GM12875 (cell line): ENCODE measurements at regions not wholly inside any gene's neighbourhood (a gene's known extent, or its start where the extent isn't known, plus 50 kb on each side); places are given as distances from the start of the nearest gene placed in this dataset.
"Not testable (repeated sequence)": the region's sequence is repeated elsewhere in the genome, so short reads cannot be mapped to it uniquely, and the experiment has no call there.

Experiments
- H3K4me3 ChIP-seq: one replicate; pipeline ENCODE4 v1.5.1; 2011; ENCODE audit warnings: low read depth, low read length, control low read depth
- TF ChIP-seq, protein P1 (sequence below): IDR thresholded peaks from 2 replicates; pipeline ENCODE4 v1.5.1; 2011; ENCODE audit warnings: low read depth, mild to moderate bottlenecking, control low read depth, inconsistent platforms, low read length, moderate library complexity, borderline replicate concordance; ENCODE audit not compliant: insufficient read depth

DNA sequence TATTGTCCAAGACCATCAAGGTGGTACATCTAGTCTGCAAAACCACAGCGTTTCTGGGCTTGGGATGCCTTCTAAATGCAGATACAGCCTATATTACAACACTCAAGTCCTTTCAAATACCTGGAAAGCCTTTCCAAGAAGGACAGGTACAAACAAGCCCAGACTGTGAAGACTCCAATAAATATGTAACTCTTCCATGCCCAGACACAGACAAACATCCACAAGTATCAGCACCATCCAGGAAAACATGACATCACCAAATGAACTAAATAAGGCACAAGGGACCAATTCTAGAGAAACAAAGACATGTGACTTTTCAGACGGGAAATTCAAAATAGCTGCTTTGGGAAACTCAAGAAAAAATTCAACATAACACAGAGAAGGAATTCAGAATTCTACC is 152.7 kb upstream of the POC5 start:
- H3K4me3 ChIP-seq: no peak overlapping the region
- TF ChIP-seq, protein P1, sequence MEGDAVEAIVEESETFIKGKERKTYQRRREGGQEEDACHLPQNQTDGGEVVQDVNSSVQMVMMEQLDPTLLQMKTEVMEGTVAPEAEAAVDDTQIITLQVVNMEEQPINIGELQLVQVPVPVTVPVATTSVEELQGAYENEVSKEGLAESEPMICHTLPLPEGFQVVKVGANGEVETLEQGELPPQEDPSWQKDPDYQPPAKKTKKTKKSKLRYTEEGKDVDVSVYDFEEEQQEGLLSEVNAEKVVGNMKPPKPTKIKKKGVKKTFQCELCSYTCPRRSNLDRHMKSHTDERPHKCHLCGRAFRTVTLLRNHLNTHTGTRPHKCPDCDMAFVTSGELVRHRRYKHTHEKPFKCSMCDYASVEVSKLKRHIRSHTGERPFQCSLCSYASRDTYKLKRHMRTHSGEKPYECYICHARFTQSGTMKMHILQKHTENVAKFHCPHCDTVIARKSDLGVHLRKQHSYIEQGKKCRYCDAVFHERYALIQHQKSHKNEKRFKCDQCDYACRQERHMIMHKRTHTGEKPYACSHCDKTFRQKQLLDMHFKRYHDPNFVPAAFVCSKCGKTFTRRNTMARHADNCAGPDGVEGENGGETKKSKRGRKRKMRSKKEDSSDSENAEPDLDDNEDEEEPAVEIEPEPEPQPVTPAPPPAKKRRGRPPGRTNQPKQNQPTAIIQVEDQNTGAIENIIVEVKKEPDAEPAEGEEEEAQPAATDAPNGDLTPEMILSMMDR: no peak

- H3K4me3 ChIP-seq: no peak overlapping the region
- TF ChIP-seq, protein P1: no peak
Observed at GRCh38 chr5:75862872-75863271, 145.6 kb upstream of the POC5 start.

DNA sequence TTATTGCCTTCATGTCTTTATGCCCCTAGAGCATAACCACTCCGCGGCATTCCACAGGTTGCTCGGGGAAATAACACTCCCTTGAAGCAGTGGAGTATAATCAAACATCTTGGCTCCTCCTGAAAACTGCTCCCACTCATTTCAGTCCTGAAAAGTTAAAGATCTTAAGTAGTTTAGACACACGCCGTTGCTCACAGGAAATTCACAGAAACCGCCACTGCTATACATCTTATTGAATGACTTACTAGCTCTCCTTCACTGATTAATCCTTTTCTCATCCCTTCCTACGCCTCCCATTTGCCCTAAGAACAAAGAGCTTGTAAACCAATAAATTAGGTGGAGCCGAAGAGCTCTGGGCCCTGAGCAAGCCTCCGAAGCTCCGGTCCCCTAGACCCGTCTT is 142.4 kb upstream of the POC5 start:
- not testable (repeated sequence) for H3K4me3 ChIP-seq

DNA sequence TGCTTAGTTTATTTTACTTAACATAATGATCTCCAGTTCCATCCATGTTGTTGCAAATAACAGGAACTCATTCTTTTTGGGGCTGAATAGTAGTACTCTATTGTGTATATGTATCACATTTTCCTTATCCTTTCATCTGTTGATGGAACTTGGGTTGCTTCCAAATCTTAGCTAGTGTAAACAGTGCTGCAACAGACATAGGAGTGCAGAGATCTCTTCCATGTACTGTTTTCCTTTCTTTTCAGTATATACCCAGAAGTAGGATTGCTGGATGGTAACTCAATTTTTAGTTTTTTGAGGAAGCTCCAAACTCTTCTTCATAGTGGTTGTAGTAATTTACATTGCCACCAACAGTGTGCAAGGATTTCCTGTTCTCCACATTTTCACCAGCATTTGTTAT is 138.8 kb upstream of the POC5 start:
- no peak overlapping the region for H3K4me3 ChIP-seq
- TF ChIP-seq, protein P1: no peak

DNA sequence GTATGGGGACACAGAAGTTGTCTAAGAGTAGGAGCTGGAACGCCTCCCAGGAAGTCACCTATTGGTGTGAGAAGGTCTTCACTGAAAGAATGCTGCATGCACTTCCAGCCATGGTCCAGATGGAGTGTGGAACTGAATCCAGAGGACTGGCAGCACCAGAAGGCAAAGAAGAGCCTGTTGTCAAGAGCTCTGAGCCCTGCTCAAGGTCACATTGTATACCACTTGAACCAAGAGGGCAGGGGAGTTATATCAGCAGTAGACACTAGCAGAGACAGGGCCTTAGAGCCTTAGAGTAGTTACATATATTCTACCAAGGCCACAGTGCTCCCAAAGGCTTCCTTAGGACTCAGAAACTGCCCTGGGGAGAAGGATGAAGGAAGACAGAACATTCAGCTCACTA is 130.8 kb upstream of the POC5 start:
- TF ChIP-seq, protein P1: no peak
- H3K4me3 ChIP-seq: no peak overlapping the region

DNA sequence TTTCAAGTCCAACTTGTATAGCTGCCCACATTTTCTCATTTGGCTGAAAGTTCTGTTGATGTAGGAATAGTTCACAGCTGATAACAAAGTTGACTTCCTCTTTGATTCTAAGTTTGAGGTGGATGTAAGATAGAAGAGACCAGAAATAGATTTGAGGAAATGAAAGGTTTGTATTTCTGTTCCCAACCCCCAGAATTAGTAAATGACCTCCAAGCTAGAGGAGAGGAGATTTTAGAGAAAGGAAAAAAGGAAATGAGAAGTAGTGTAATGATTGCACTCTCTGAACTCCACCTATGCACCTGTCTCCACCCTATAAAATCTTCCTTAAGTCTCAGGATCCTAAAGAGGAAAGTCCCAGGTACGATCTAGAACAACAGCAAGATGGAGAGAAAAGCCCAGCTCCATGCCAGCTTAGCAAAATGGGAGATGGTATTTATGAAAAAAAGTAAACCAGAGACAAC is 130.4 kb upstream of the POC5 start:
- TF ChIP-seq, protein P1: no peak
- no peak overlapping the region for H3K4me3 ChIP-seq

DNA sequence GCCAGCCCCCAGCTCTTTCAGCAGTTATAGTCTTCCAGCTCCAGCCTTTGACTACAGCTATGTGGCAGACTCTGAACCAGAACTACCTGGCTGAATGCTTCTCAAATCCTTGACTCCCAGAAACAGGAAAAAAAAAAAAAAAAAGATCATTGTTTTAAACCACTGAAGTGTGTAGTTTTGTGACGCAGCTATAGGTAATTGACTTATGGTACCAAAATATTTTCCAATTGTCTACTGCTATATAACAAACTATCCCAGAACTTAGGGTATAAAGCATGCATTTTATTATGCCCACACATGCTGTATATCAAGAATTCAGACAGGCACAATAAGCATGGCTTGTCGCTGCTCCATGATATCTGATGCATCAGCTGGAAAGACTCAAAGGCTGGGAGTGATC is 127.1 kb upstream of the POC5 start:
- TF ChIP-seq, protein P1: no peak

DNA sequence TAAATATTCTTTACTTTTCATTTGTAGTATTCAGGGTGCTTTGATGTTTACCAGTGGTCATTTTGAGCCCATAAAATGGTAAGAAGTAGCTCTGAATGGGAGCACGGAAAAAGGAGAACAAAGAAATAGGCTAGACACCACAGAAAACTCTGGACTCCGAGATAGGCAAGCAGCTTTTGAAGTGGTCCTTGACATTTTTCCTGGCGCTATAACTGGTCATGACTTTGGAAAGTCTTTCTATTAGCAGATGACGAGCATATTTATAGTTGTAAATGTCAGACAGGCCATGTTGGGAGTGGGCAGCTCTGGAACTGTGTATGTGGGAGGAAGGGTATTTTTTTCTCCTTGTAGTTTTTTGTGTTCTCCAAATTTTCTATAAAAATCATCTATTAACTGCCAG is 126.1 kb upstream of the POC5 start:
- TF ChIP-seq, protein P1: no peak
- H3K4me3 ChIP-seq: no peak overlapping the region

More for the DNA sequence above, 127.1 kb upstream of the POC5 start:
- H3K4me3 ChIP-seq: no peak overlapping the region
